Esophagus (tissue), 2 donors: ENCODE measurements at regions not wholly inside any gene's neighbourhood (a gene's known extent, or its start where the extent isn't known, plus 50 kb on each side); places are given as distances from the start of the nearest gene placed in this dataset.

Experiments used
- H3K27ac ChIP-seq, 2 donors: one replicate each; pipeline ENCODE4 v1.5.1; 2013; ENCODE audit warnings: low read depth in 2 of 2, mild to moderate bottlenecking in 2 of 2, inconsistent platforms in 1 of 2, low read length in 1 of 2, moderate library complexity in 1 of 2
- H3K27me3 ChIP-seq, 2 donors: one replicate each; pipeline ENCODE4 v1.6.1; 2013; ENCODE audit warnings: low read length in 2 of 2, control low read depth in 1 of 2, mild to moderate bottlenecking in 1 of 2; ENCODE audit not compliant: insufficient read depth in 2 of 2, control insufficient read depth in 1 of 2
- H3K36me3 ChIP-seq, 2 donors: one replicate each; pipeline ENCODE4 v1.6.1; 2013; ENCODE audit warnings: low read length in 1 of 2; ENCODE audit not compliant: control insufficient read depth in 2 of 2, insufficient read depth in 2 of 2
- H3K4me1 ChIP-seq, 2 donors: one replicate each; pipeline ENCODE4 v1.6.1; 2013; ENCODE audit warnings: low read length in 1 of 2; ENCODE audit not compliant: control insufficient read depth in 2 of 2, insufficient read depth in 2 of 2
- H3K4me3 ChIP-seq, 2 donors: one replicate each; pipeline ENCODE4 v1.5.1; 2013; ENCODE audit warnings: low read length in 2 of 2, mild to moderate bottlenecking in 2 of 2, low read depth in 1 of 2, moderate library complexity in 1 of 2
- H3K9me3 ChIP-seq, 2 donors: one replicate each; pipeline ENCODE4 v1.6.1; 2013; ENCODE audit warnings: mild to moderate bottlenecking in 2 of 2, low read depth in 1 of 2, low read length in 1 of 2, moderate library complexity in 1 of 2; ENCODE audit not compliant: control insufficient read depth in 2 of 2, insufficient read depth in 1 of 2
- WGBS, 2 donors: extraction: QIAGEN DNeasy Blood & Tissue Kit; methylation state at CpG; one replicate each; pipeline ENCODE4 v1.1.7; 2013; 5-methylcytosine and 5-hydroxymethylcytosine counted together
- donor health status: healthy with polysubstance abuse.
- donor health status: Bipolar disorder and iron deficiency.

GRCh38 chr16:60041671-60042070 is 1307.6 kb upstream of the GOT2 start:
- Histone ChIP-seq H3K27ac (no peak overlapping the region), H3K4me3 (no peak overlapping the region), H3K9me3 (no peaks in the 10 kb centered on the region), H3K4me1 (no peaks in the 10 kb centered on the region), H3K27me3 (no peaks in the 10 kb centered on the region), H3K36me3 (no peaks in the 10 kb centered on the region)
- WGBS, 2 donors, result 71 to 73% methylated on average over 1 of the region's 1 CpG

- H3K4me3 ChIP-seq, result no peak overlapping the region
- WGBS, 2 donors, result 84 to 90% methylated on average over 1 of the region's 1 CpG
Measured at GRCh38 chr16:60031740-60032139, 1297.6 kb upstream of the GOT2 start.

GRCh38 chr16:60027351-60027750 is 1293.2 kb upstream of the GOT2 start:
- H3K4me1 ChIP-seq, result no peaks in the 10 kb centered on the region
- H3K27me3 ChIP-seq, result no peaks in the 10 kb centered on the region
- H3K36me3 ChIP-seq, result no peaks in the 10 kb centered on the region

More at GRCh38 chr16:60031740-60032139, 1297.6 kb upstream of the GOT2 start:
- Histone ChIP-seq H3K4me1 (no peaks in the 10 kb centered on the region), H3K9me3 (no peaks in the 10 kb centered on the region), H3K27ac (no peak overlapping the region), H3K27me3 (no peaks in the 10 kb centered on the region), H3K36me3 (no peaks in the 10 kb centered on the region)

GRCh38 chr16:60013076-60013475 is 1279.0 kb upstream of the GOT2 start:
- H3K27me3 ChIP-seq, result no peaks in the 10 kb centered on the region
- H3K4me3 ChIP-seq, result no peak overlapping the region
- WGBS, 2 donors, result 87 to 88% methylated on average over 8 of the region's 8 CpGs
- peaks cover 0 to 2% of the 10 kb centered on the region in 2 donors for H3K9me3 ChIP-seq
- no peak overlapping the region for H3K27ac ChIP-seq
- H3K36me3 ChIP-seq, result no peaks in the 10 kb centered on the region
- no peaks in the 10 kb centered on the region for H3K4me1 ChIP-seq

More at GRCh38 chr16:60027351-60027750, 1293.2 kb upstream of the GOT2 start:
- no peak overlapping the region for H3K27ac ChIP-seq
- H3K4me3 ChIP-seq, result no peak overlapping the region
- no peaks in the 10 kb centered on the region for H3K9me3 ChIP-seq

- no peaks in the 10 kb centered on the region for H3K4me1 ChIP-seq
- H3K27ac ChIP-seq, result no peak overlapping the region
- no peaks in the 10 kb centered on the region for H3K36me3 ChIP-seq
- H3K9me3 ChIP-seq, result no peaks in the 10 kb centered on the region
- no peaks in the 10 kb centered on the region for H3K27me3 ChIP-seq
- H3K4me3 ChIP-seq, result no peak overlapping the region
- 64 to 70% methylated on average over 3 of the region's 3 CpGs for WGBS, 2 donors
Measured at GRCh38 chr16:60001523-60001922, 1267.4 kb upstream of the GOT2 start.

GRCh38 chr16:59997706-59998105 is 1263.6 kb upstream of the GOT2 start:
- H3K36me3 ChIP-seq, result no peaks in the 10 kb centered on the region
- H3K4me1 ChIP-seq, result no peaks in the 10 kb centered on the region
- no peaks in the 10 kb centered on the region for H3K27me3 ChIP-seq
- no peaks in the 10 kb centered on the region for H3K9me3 ChIP-seq
- H3K4me3 ChIP-seq, result no peak overlapping the region
- no peak overlapping the region for H3K27ac ChIP-seq
- WGBS, 2 donors, result 89 to 94% methylated on average over 4 of the region's 4 CpGs

- H3K9me3 ChIP-seq, result no peaks in the 10 kb centered on the region
- H3K27ac ChIP-seq, result no peak overlapping the region
- H3K4me1 ChIP-seq, result no peaks in the 10 kb centered on the region
- H3K4me3 ChIP-seq, result no peak overlapping the region
- H3K36me3 ChIP-seq, result no peaks in the 10 kb centered on the region
- WGBS, 2 donors, result 65 to 80% methylated on average over 10 of the region's 10 CpGs
- H3K27me3 ChIP-seq, result no peaks in the 10 kb centered on the region
Measured at GRCh38 chr16:59993101-59993500, 1259.0 kb upstream of the GOT2 start.

- H3K27me3 ChIP-seq, result no peaks in the 10 kb centered on the region
- no peak overlapping the region for H3K27ac ChIP-seq
- no peak overlapping the region for H3K4me3 ChIP-seq
- H3K36me3 ChIP-seq, result no peaks in the 10 kb centered on the region
- no peaks in the 10 kb centered on the region for H3K4me1 ChIP-seq
- H3K9me3 ChIP-seq, result no peaks in the 10 kb centered on the region
- 67 to 70% methylated on average over 2 of the region's 2 CpGs for WGBS, 2 donors
Measured at GRCh38 chr16:59991171-59991570, 1257.1 kb upstream of the GOT2 start.

- 35 to 46% methylated on average over 1 of the region's 1 CpG for WGBS, 2 donors
- no peaks in the 10 kb centered on the region for H3K9me3 ChIP-seq
- no peaks in the 10 kb centered on the region for H3K36me3 ChIP-seq
- H3K27me3 ChIP-seq, result no peaks in the 10 kb centered on the region
- no peak overlapping the region for H3K4me3 ChIP-seq
- no peaks in the 10 kb centered on the region for H3K4me1 ChIP-seq
- no peak overlapping the region for H3K27ac ChIP-seq
Measured at GRCh38 chr16:59988591-59988990, 1254.5 kb upstream of the GOT2 start.

GRCh38 chr16:59975953-59976352 is 1241.8 kb upstream of the GOT2 start:
- Histone ChIP-seq H3K36me3 (no peaks in the 10 kb centered on the region), H3K27ac (no peak overlapping the region), H3K27me3 (no peaks in the 10 kb centered on the region), H3K4me3 (no peak overlapping the region), H3K4me1 (no peaks in the 10 kb centered on the region), H3K9me3 (no peaks in the 10 kb centered on the region)
- 73 to 74% methylated on average over 3 of the region's 3 CpGs for WGBS, 2 donors
